H1 (cell line): ENCODE measurements at regions not wholly inside any gene's neighbourhood (a gene's known extent, or its start where the extent isn't known, plus 50 kb on each side); places are given as distances from the start of the nearest gene placed in this dataset.

Source experiments
- CTCF ChIA-PET: fragments of 300-600 bp; sonication (Branson Sonifier 250); formaldehyde crosslinking; loops from one replicate; lab custom pipeline; 2021; ENCODE audit not compliant: partially characterized antibody; lab: Charles Lee
- POLR2A ChIA-PET: fragments of 300-600 bp; sonication (Branson Sonifier 250); formaldehyde crosslinking; loops from one replicate; lab custom pipeline; 2021; ENCODE audit warnings: inconsistent platforms; ENCODE audit not compliant: partially characterized antibody; lab: Charles Lee
- DNase-seq, 2 experiments: peaks; one replicate each; pipeline versions ENCODE4 v3.0.0 to v3.0.0-alpha.2; 2010 to 2022; ENCODE audit warnings: low spot score in 2 of 2, low read depth in 1 of 2, mixed read lengths in 1 of 2
- FAIRE-seq: peaks from 2 replicates; lab custom pipeline; 2011; peaks lifted over from hg19 to GRCh38; lab: Jason Lieb, UNC
- H2AFZ ChIP-seq: 2 replicates; pipeline ENCODE4 v1.8.1; 2012; ENCODE audit warnings: low read length, inconsistent platforms
- H2AK5ac ChIP-seq: 2 replicates; pipeline ENCODE4 v1.6.1; 2013; ENCODE audit warnings: low read depth, low read length
- H2BK120ac ChIP-seq: replicated peaks from 2 replicates; pipeline ENCODE3; 2013; ENCODE audit warnings: low read depth, low read length, inconsistent platforms
- H2BK12ac ChIP-seq: 2 replicates; pipeline ENCODE4 v1.6.1; 2013; ENCODE audit warnings: low read depth, low read length
- H2BK15ac ChIP-seq: 2 replicates; pipeline ENCODE4 v1.6.1; 2013; ENCODE audit warnings: low read length
- H2BK20ac ChIP-seq: 2 replicates; pipeline ENCODE4 v1.6.1; 2013; ENCODE audit warnings: low read length
- H2BK5ac ChIP-seq: 2 replicates; pipeline ENCODE4 v1.6.1; 2013; ENCODE audit warnings: low read depth, low read length
- H3K14ac ChIP-seq: 2 replicates; pipeline ENCODE4 v1.6.1; 2013; ENCODE audit warnings: inconsistent platforms; ENCODE audit not compliant: insufficient read length
- H3K18ac ChIP-seq: 2 replicates; pipeline ENCODE4 v1.6.1; 2013; ENCODE audit warnings: low read length; ENCODE audit errors: extremely low read depth
- H3K23ac ChIP-seq: 2 replicates; pipeline ENCODE4 v1.6.1; 2013; ENCODE audit warnings: inconsistent platforms; ENCODE audit not compliant: insufficient read length
- H3K23me2 ChIP-seq: 2 replicates; pipeline ENCODE4 v1.6.1; 2013; ENCODE audit warnings: low read depth, low read length
- H3K27ac ChIP-seq: 2 replicates; pipeline ENCODE4 v1.6.1; 2011; ENCODE audit warnings: low read depth, low read length, inconsistent platforms
- H3K27me3 ChIP-seq, 4 experiments: replicated peaks in 1 of 4; 1 replicate in 1 of 4; 2 replicates in 3 of 4; pipeline versions ENCODE4 v1.6.1 to v1.8.1; 2011 to 2013; ENCODE audit warnings: low read length in 3 of 4, mild to moderate bottlenecking in 3 of 4, inconsistent platforms in 2 of 4, mixed read lengths in 2 of 4, moderate library complexity in 1 of 4; ENCODE audit not compliant: control insufficient read depth in 3 of 4, insufficient read depth in 3 of 4; ENCODE audit errors: extremely low read depth in 1 of 4
- H3K36me3 ChIP-seq, 4 experiments: 2 replicates each; pipeline versions ENCODE4 v1.6.1 to v1.8.1; 2011 to 2013; ENCODE audit warnings: mild to moderate bottlenecking in 4 of 4, low read length in 3 of 4, moderate library complexity in 2 of 4, control low read depth in 1 of 4, inconsistent platforms in 1 of 4; ENCODE audit not compliant: insufficient read depth in 4 of 4, control insufficient read depth in 2 of 4
- H3K4ac ChIP-seq: replicated peaks from 2 replicates; pipeline ENCODE3; 2013; ENCODE audit warnings: low read length, low read depth, mixed read lengths, inconsistent platforms; ENCODE audit not compliant: insufficient read length
- H3K4me1 ChIP-seq, 4 experiments: replicated peaks in 1 of 4; 1 replicate in 1 of 4; 2 replicates in 3 of 4; pipeline versions ENCODE4 v1.6.1 to v1.8.1; 2011 to 2013; ENCODE audit warnings: low read length in 3 of 4, inconsistent platforms in 2 of 4, mixed read lengths in 1 of 4; ENCODE audit not compliant: insufficient read depth in 4 of 4, control insufficient read depth in 3 of 4
- H3K4me2 ChIP-seq, 2 experiments: 2 replicates each; pipeline versions ENCODE4 v1.6.1 to v1.8.1; 2011 to 2013; ENCODE audit warnings: low read depth in 2 of 2, low read length in 2 of 2, control low read depth in 1 of 2, inconsistent platforms in 1 of 2, mild to moderate bottlenecking in 1 of 2; ENCODE audit not compliant: insufficient read depth in 1 of 2
- H3K4me3 ChIP-seq, 4 experiments: fragments of 200-600, 300-600 bp in 1 of 4; sonication (generic), shearing (Covaris generic), sonication (Bioruptor Twin) in 1 of 4; 2 replicates each; pipeline versions ENCODE4 v1.5.1 to v1.8.1; 2011 to 2016; ENCODE audit warnings: low read length in 4 of 4, low read depth in 3 of 4, control low read depth in 2 of 4, inconsistent platforms in 2 of 4, mild to moderate bottlenecking in 2 of 4, mixed read lengths in 1 of 4, moderate library complexity in 1 of 4; ENCODE audit not compliant: insufficient read depth in 2 of 4; ENCODE audit errors: extremely low read depth in 1 of 4
- H3K56ac ChIP-seq: replicated peaks from 2 replicates; pipeline ENCODE3; 2013; ENCODE audit warnings: low read depth, mild to moderate bottlenecking, mixed read lengths, low read length, inconsistent platforms; ENCODE audit not compliant: insufficient read length
- H3K79me1 ChIP-seq: 2 replicates; pipeline ENCODE4 v1.6.1; 2013; ENCODE audit warnings: low read depth, low read length, control low read depth
- H3K79me2 ChIP-seq, 2 experiments: 2 replicates each; pipeline versions ENCODE4 v1.6.1 to v1.8.1; 2012 to 2013; ENCODE audit warnings: low read length in 2 of 2, mild to moderate bottlenecking in 2 of 2, inconsistent platforms in 1 of 2; ENCODE audit not compliant: insufficient read depth in 2 of 2, control insufficient read depth in 1 of 2
- H3K9ac ChIP-seq, 4 experiments: replicated peaks in 1 of 4; 1 replicate in 1 of 4; 2 replicates in 3 of 4; pipeline versions ENCODE4 v1.6.1 to v1.8.1; 2011 to 2013; ENCODE audit warnings: low read depth in 3 of 4, low read length in 3 of 4, control low read depth in 2 of 4, mild to moderate bottlenecking in 2 of 4, moderate library complexity in 2 of 4, inconsistent platforms in 1 of 4; ENCODE audit errors: extremely low read depth in 1 of 4
- H3K9me3 ChIP-seq, 2 experiments: 2 replicates each; pipeline versions ENCODE4 v1.6.1 to v1.8.1; 2012 to 2013; ENCODE audit warnings: mild to moderate bottlenecking in 2 of 2, moderate library complexity in 2 of 2, control low read depth in 1 of 2, inconsistent platforms in 1 of 2, low read depth in 1 of 2, low read length in 1 of 2, mixed read lengths in 1 of 2; ENCODE audit not compliant: insufficient read depth in 2 of 2
- H4K20me1 ChIP-seq, 2 experiments: replicated peaks in 1 of 2; 2 replicates each; pipeline versions ENCODE3 to v1.8.1; 2011 to 2013; ENCODE audit warnings: inconsistent platforms in 2 of 2, low read length in 2 of 2, mild to moderate bottlenecking in 1 of 2; ENCODE audit not compliant: insufficient read depth in 2 of 2, control insufficient read depth in 1 of 2
- H4K5ac ChIP-seq: 2 replicates; pipeline ENCODE4 v1.6.1; 2013; ENCODE audit warnings: low read length, low read depth, mixed read lengths, inconsistent platforms; ENCODE audit not compliant: insufficient read length
- H4K8ac ChIP-seq: 2 replicates; pipeline ENCODE4 v1.8.0; 2013; ENCODE audit warnings: mild to moderate bottlenecking, moderate library complexity, low read length, inconsistent platforms; ENCODE audit not compliant: insufficient read depth; ENCODE audit errors: extremely low read depth
- H4K91ac ChIP-seq: replicated peaks from 2 replicates; pipeline ENCODE3; 2013; ENCODE audit warnings: low read length, mixed read lengths, inconsistent platforms; ENCODE audit not compliant: insufficient read length
- CEBPB ChIP-seq: IDR thresholded peaks from 2 replicates; pipeline ENCODE4 v1.6.1; 2012; ENCODE audit warnings: low read depth, low read length
- SRF ChIP-seq: IDR thresholded peaks from 2 replicates; pipeline ENCODE4 v1.6.1; 2011; ENCODE audit warnings: mild to moderate bottlenecking, low read depth, low read length, moderate library complexity
- WGBS, 2 experiments: shearing (Covaris generic) in 1 of 2; methylation state at CpG; one replicate each; pipeline versions ENCODE4 v1.1.6 to v1.1.7; 2013 to 2015; ENCODE audit warnings: low lambda C conversion rate in 2 of 2, mixed read lengths in 2 of 2, inconsistent platforms in 1 of 2, low coverage in 1 of 2, missing lambda C conversion rate in 1 of 2; ENCODE audit not compliant: insufficient replicate concordance in 2 of 2, insufficient coverage in 1 of 2, insufficient read length in 1 of 2; ENCODE audit errors: extremely low coverage in 1 of 2, missing lambda C conversion rate in 1 of 2; 5-methylcytosine and 5-hydroxymethylcytosine counted together

DNA sequence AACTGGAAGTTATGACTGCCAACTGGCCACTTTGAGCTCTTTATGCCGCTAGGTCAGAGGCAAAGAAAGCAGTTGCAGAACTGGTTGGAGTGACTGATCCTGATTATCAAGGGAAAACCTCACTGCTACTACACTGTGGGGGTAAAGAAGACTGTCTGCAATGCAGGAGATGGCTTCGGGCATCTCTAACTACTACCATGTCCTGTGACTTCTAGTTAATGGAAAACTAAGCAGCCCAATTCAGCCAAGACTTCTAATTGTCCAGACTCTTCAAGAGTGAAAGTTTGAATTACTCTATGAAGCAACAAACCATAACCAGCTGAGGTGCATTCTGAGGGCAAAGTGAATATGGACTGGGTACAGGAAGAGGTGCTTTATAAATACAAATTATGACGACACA is 773.6 kb upstream of the SLC35B3 start:
- H3K79me2 ChIP-seq = no peaks in the 10 kb centered on the region
- DNase-seq (no peak), FAIRE-seq (no peak)
- no peaks in the 10 kb centered on the region for H3K27me3 ChIP-seq
- no peak overlapping the region for H4K5ac ChIP-seq
- H3K18ac ChIP-seq = no peak overlapping the region
- no peaks in the 10 kb centered on the region for H3K79me1 ChIP-seq
- H2BK120ac ChIP-seq = no peak overlapping the region
- H3K4me1 ChIP-seq = no peaks in the 10 kb centered on the region
- H3K9ac ChIP-seq = no peak overlapping the region
- ChIA-PET CTCF (no interaction called here), POLR2A (no interaction called here)
- no peak overlapping the region for H4K91ac ChIP-seq
- 91% methylated on average over 3 of the region's 3 CpGs; no CpG with 5 or more reads in 1 of the 2 experiments for WGBS, 2 experiments
- no peaks in the 10 kb centered on the region for H3K36me3 ChIP-seq
- no peak overlapping the region for H4K8ac ChIP-seq
- H3K4me3 ChIP-seq = no peak overlapping the region
- no peaks in the 10 kb centered on the region for H4K20me1 ChIP-seq
- no peak overlapping the region for H3K56ac ChIP-seq
- no peak overlapping the region for H2AK5ac ChIP-seq
- H2BK15ac ChIP-seq = no peak overlapping the region
- no peak overlapping the region for H2BK12ac ChIP-seq
- H2AFZ ChIP-seq = no peak overlapping the region
- H3K4ac ChIP-seq = no peak overlapping the region
- no peak overlapping the region; the same call in 1 of the 2 replicates for H3K27ac ChIP-seq
- H3K23me2 ChIP-seq = no peaks in the 10 kb centered on the region
- H3K23ac ChIP-seq = no peak overlapping the region
- H2BK20ac ChIP-seq = no peak overlapping the region
- TF ChIP-seq CEBPB (no peak), SRF (no peak)
- H3K14ac ChIP-seq = no peak overlapping the region
- H3K9me3 ChIP-seq = no peaks in the 10 kb centered on the region
- no peak overlapping the region for H2BK5ac ChIP-seq
- H3K4me2 ChIP-seq = no peak overlapping the region
